Progenitor cell of endocrine pancreas (in vitro differentiated cells): ENCODE measurements at regions not wholly inside any gene's neighbourhood (a gene's known extent, or its start where the extent isn't known, plus 50 kb on each side); places are given as distances from the start of the nearest gene placed in this dataset.
"Not testable (repeated sequence)": the region's sequence is repeated elsewhere in the genome, so short reads cannot be mapped to it uniquely, and the experiment has no call there.

Experiments
- DNase-seq: peaks from one replicate; pipeline ENCODE4 v3.0.0; 2021; ENCODE audit warnings: low spot score; ENCODE audit not compliant: unreplicated experiment
- H3K27ac Mint-ChIP-seq: 2 replicates; pipeline ENCODE4 v1.8.0; 2021; ENCODE audit warnings: mild to moderate bottlenecking, moderate library complexity, mixed read lengths
- H3K27me3 Mint-ChIP-seq: 2 replicates; pipeline ENCODE4 v1.8.0; 2021; ENCODE audit warnings: mixed read lengths
- H3K36me3 Mint-ChIP-seq: 2 replicates; pipeline ENCODE4 v1.8.0; 2022; ENCODE audit warnings: mixed read lengths; ENCODE audit not compliant: insufficient read depth
- H3K4me1 Mint-ChIP-seq: 2 replicates; pipeline ENCODE4 v1.8.0; 2021; ENCODE audit warnings: low read depth, mixed read lengths
- H3K4me3 Mint-ChIP-seq: 2 replicates; pipeline ENCODE4 v1.8.0; 2021; ENCODE audit warnings: low read depth, mild to moderate bottlenecking, moderate library complexity, mixed read lengths
- H3K9me3 Mint-ChIP-seq: 2 replicates; pipeline ENCODE4 v1.8.0; 2021; ENCODE audit warnings: low read depth, mixed read lengths
- TF ChIP-seq, protein P1 (sequence below): fragments of 200-600 bp; sonication (generic); IDR thresholded peaks from one replicate; pipeline ENCODE4 v1.5.0; 2021; ENCODE audit warnings: antibody characterized with exemption, mild to moderate bottlenecking; ENCODE audit not compliant: unreplicated experiment

DNA sequence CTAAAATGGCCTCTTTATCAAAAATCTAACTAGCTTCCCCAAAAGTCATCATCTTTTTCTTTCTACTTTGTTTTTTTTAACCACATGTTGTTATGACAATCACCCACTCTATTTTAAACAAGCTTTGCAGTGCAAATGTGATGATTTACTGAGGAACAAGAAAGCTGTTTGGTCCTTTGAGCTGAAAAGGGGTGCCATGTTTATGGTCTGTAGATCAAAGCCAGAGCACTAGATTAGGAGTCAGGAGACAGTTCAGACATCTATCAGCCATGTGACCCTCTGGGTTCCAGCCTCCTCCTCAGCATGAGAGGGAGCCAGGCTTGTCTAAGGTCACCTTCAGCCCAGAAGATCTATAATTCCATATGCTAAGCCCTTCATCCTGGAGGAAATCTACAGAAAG is 65.9 kb downstream of the RPL22L1 start:
- Mint-ChIP-seq H3K27ac (no peak overlapping the region), H3K4me1 (peaks cover 7% of the 10 kb centered on the region), H3K9me3 (no peaks in the 10 kb centered on the region), H3K27me3 (no peaks in the 10 kb centered on the region), H3K36me3 (no peaks in the 10 kb centered on the region), H3K4me3 (no peak overlapping the region)
- no peak for DNase-seq
- TF ChIP-seq, protein P1, sequence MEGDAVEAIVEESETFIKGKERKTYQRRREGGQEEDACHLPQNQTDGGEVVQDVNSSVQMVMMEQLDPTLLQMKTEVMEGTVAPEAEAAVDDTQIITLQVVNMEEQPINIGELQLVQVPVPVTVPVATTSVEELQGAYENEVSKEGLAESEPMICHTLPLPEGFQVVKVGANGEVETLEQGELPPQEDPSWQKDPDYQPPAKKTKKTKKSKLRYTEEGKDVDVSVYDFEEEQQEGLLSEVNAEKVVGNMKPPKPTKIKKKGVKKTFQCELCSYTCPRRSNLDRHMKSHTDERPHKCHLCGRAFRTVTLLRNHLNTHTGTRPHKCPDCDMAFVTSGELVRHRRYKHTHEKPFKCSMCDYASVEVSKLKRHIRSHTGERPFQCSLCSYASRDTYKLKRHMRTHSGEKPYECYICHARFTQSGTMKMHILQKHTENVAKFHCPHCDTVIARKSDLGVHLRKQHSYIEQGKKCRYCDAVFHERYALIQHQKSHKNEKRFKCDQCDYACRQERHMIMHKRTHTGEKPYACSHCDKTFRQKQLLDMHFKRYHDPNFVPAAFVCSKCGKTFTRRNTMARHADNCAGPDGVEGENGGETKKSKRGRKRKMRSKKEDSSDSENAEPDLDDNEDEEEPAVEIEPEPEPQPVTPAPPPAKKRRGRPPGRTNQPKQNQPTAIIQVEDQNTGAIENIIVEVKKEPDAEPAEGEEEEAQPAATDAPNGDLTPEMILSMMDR: no peak

DNA sequence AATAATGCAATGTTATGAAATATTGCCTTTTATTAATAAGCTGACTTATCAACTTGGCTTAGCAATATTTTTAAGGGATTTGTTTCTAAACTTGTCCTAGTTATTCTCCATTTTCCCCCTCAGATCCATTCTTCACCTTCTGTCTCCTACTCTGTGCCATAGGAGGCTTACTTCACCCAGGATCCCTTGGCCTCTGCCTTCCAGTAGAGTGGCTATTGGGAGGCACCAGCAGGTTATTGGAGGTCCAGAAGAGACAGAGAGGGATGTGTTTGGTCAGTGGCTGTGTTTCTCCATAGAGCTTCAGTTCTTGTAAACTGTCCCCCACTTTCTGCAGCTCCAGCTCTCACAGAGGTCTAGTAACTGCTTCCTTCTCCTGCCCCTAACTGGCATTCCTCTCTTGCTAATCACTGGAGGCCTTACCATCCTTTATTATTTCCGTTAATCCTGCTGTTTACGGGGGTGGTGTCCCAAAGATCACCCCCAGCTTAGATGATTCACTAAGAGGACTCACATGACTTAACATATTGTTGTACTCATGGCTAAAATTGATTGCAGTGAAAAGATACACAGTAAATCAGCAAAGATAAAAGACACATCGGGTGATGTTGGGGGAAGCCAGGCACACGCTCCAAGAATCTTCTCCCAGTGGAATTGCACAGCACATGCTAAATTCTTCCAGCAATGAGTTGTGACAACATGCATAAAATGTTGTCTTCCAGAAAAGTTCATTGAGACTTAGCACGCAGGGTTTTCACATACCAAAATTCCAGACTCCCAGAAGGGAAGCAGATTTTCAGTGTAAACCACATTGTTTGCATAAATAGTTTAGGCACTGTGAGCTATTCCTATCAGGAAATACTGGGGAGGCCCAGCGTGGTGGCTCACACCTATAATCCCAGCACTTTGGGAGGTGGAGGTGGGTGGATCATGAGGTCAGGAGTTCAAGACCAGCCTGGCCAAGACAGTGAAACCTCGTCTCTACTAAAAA is 67.5 kb downstream of the RPL22L1 start:
- no peak for DNase-seq
- no peak overlapping the region for H3K4me3 Mint-ChIP-seq
- TF ChIP-seq, protein P1: no peak
- no peaks in the 10 kb centered on the region for H3K36me3 Mint-ChIP-seq
- peaks cover 7% of the 10 kb centered on the region for H3K4me1 Mint-ChIP-seq
- H3K27ac Mint-ChIP-seq: no peak overlapping the region
- no peaks in the 10 kb centered on the region for H3K9me3 Mint-ChIP-seq
- no peaks in the 10 kb centered on the region for H3K27me3 Mint-ChIP-seq

- Mint-ChIP-seq H3K4me1 (peaks cover 7% of the 10 kb centered on the region), H3K27me3 (no peaks in the 10 kb centered on the region), H3K9me3 (peaks cover 5% of the 10 kb centered on the region), H3K27ac (no peak overlapping the region), H3K4me3 (no peak overlapping the region), H3K36me3 (no peaks in the 10 kb centered on the region)
- TF ChIP-seq, protein P1: no peak
- DNase-seq: no peak
Measured at GRCh38 chr3:170801597-170801996, 68.4 kb downstream of the RPL22L1 start.

- not testable (repeated sequence) for H3K36me3 Mint-ChIP-seq, H3K4me3 Mint-ChIP-seq, H3K27ac Mint-ChIP-seq
Measured at GRCh38 chr3:170800275-170800674, 69.7 kb downstream of the RPL22L1 start.

DNA sequence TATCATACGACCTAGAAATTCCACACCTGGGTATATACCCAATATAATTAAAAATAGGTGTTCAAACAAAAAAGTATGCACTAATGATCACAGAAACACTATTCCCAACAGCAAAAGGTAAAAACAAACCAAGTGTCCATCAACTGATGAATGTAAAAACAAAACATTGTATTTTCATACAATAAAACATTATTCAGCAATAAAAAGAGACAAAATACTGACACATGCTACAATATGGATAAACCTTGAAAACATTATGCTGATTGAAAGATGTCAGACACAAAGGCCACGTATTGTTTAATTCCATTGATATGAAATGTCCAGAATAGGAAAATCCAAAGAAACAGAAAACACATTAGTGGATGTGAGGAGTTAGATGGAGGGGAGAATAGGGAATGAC is 71.0 kb downstream of the RPL22L1 start:
- no peak for DNase-seq
- TF ChIP-seq, protein P1: no peak
- Mint-ChIP-seq H3K4me3 (no peak overlapping the region), H3K9me3 (peaks cover 5% of the 10 kb centered on the region), H3K36me3 (no peaks in the 10 kb centered on the region), H3K4me1 (no peaks in the 10 kb centered on the region), H3K27me3 (no peaks in the 10 kb centered on the region), H3K27ac (no peak overlapping the region)

More at GRCh38 chr3:170800275-170800674, 69.7 kb downstream of the RPL22L1 start:
- not testable (repeated sequence) for H3K4me1 Mint-ChIP-seq, DNase-seq, H3K27me3 Mint-ChIP-seq, H3K9me3 Mint-ChIP-seq

DNA sequence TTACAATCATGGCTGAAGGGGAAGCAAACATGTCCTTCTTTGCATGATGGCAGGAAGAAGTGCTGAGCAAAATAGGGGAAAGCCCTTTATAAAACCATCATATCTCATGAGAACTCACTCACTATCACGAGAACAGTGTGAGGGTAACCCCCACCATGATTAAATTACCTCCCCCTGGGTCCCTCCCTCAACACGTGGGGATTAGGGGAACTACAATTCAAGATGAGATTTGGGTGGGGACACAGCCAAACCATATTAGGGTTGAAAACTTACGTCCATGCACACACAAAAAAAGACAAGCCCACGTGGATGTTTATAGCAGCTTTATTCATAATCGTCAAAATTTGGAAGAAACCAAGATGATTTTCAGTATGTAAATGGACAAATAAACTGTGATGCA is 72.3 kb downstream of the RPL22L1 start:
- Mint-ChIP-seq H3K27me3 (no peaks in the 10 kb centered on the region), H3K4me3 (no peak overlapping the region), H3K9me3 (peaks cover 5% of the 10 kb centered on the region), H3K36me3 (no peaks in the 10 kb centered on the region), H3K27ac (no peak overlapping the region), H3K4me1 (no peaks in the 10 kb centered on the region)
- TF ChIP-seq, protein P1: no peak
- DNase-seq: no peak
